IgD-negative memory B cell (primary cell): ENCODE measurements at regions not wholly inside any gene's neighbourhood (a gene's known extent, or its start where the extent isn't known, plus 50 kb on each side); places are given as distances from the start of the nearest gene placed in this dataset.

Source experiments
- H3K27ac Mint-ChIP-seq, 3 donors: one replicate each; pipeline ENCODE4 v1.8.0; 2020 to 2022; ENCODE audit warnings: mild to moderate bottlenecking in 3 of 3, mixed read lengths in 3 of 3, moderate library complexity in 1 of 3
- H3K27me3 Mint-ChIP-seq: one replicate; pipeline ENCODE4 v1.8.0; 2021; ENCODE audit warnings: mixed read lengths
- H3K36me3 Mint-ChIP-seq: one replicate; pipeline ENCODE4 v1.8.0; 2020; ENCODE audit warnings: mild to moderate bottlenecking, mixed read lengths
- H3K4me1 Mint-ChIP-seq, 3 donors: one replicate each; pipeline ENCODE4 v1.8.0; 2020 to 2022; ENCODE audit warnings: mixed read lengths in 3 of 3, mild to moderate bottlenecking in 1 of 3
- H3K4me3 Mint-ChIP-seq, 4 donors: one replicate each; pipeline ENCODE4 v1.8.0; 2020 to 2022; ENCODE audit warnings: mild to moderate bottlenecking in 4 of 4, mixed read lengths in 4 of 4, moderate library complexity in 3 of 4
- H3K9me3 Mint-ChIP-seq, 3 donors: one replicate each; pipeline ENCODE4 v1.8.0; 2020 to 2021; ENCODE audit warnings: mixed read lengths in 3 of 3, mild to moderate bottlenecking in 1 of 3

- Mint-ChIP-seq H3K27me3 (no peaks in the 10 kb centered on the region), H3K4me3 (no peak overlapping the region), H3K9me3 (peaks cover 0 to 2% (median 0%) of the 10 kb centered on the region in 3 donors), H3K27ac (no peak overlapping the region), H3K36me3 (peaks cover 5% of the 10 kb centered on the region), H3K4me1 (peaks cover 29 to 37% (median 31%) of the 10 kb centered on the region in 3 donors)
Observed at GRCh38 chr7:112868609-112869008, 78.4 kb upstream of the TMEM168 start.

DNA sequence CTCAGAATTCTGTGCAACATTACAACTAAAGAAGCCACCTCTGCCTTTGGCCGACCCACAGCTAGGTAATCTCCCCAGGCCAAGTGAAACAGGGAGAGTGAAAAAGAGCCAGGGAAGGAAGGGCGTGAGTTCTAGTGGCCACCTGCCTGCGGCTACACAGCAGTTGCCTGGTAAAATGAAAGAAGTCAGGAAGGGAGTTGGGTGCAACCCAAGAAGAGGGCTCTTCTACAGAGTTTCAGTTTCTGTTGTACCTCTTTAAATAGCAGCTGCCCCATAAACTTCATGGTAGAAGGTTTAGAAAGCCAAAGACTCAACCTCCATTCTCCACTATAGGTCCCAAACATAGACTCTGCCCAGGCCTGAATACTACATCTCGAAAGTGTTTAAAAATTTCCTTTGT lies 76.2 kb upstream of the TMEM168 start:
- Mint-ChIP-seq H3K4me3 (peak overlapping the region in 3 of 4 donors; percentile 36 to 67 (median 45)), H3K4me1 (peaks cover 15 to 22% (median 19%) of the 10 kb centered on the region in 3 donors), H3K36me3 (peaks cover 9% of the 10 kb centered on the region), H3K9me3 (peaks cover 0 to 2% (median 0%) of the 10 kb centered on the region in 3 donors), H3K27ac (peak overlapping the region in 2 of 3 donors; percentile 4 to 82), H3K27me3 (no peaks in the 10 kb centered on the region)

- Mint-ChIP-seq H3K36me3 (peaks cover 12% of the 10 kb centered on the region), H3K27me3 (no peaks in the 10 kb centered on the region), H3K9me3 (peaks cover 0 to 2% (median 0%) of the 10 kb centered on the region in 3 donors), H3K27ac (no peak overlapping the region), H3K4me3 (no peak overlapping the region), H3K4me1 (peaks cover 11 to 16% (median 14%) of the 10 kb centered on the region in 3 donors)
Observed at GRCh38 chr7:112864380-112864779, 74.2 kb upstream of the TMEM168 start.

GRCh38 chr7:112858838-112859237 lies 68.6 kb upstream of the TMEM168 start:
- H3K4me1 Mint-ChIP-seq: peaks cover 0 to 4% (median 4%) of the 10 kb centered on the region in 3 donors
- peaks cover 12% of the 10 kb centered on the region for H3K36me3 Mint-ChIP-seq
- H3K4me3 Mint-ChIP-seq: no peak overlapping the region
- no peak overlapping the region for H3K27ac Mint-ChIP-seq
- H3K27me3 Mint-ChIP-seq: no peaks in the 10 kb centered on the region
- peaks cover 0 to under 1% (median 0%) of the 10 kb centered on the region in 3 donors for H3K9me3 Mint-ChIP-seq

GRCh38 chr7:112855227-112855626 lies 65.0 kb upstream of the TMEM168 start:
- Mint-ChIP-seq H3K36me3 (peaks cover 8% of the 10 kb centered on the region), H3K27ac (no peak overlapping the region), H3K4me1 (peaks cover 0 to 2% (median 0%) of the 10 kb centered on the region in 3 donors), H3K27me3 (no peaks in the 10 kb centered on the region), H3K9me3 (no peaks in the 10 kb centered on the region), H3K4me3 (peak overlapping the region in 1 of 4 donors; percentile 12)

GRCh38 chr7:112854169-112854568 lies 64.0 kb upstream of the TMEM168 start:
- Mint-ChIP-seq H3K4me3 (no peak overlapping the region), H3K36me3 (peaks cover 10% of the 10 kb centered on the region), H3K27ac (no peak overlapping the region), H3K4me1 (peaks cover 0 to 2% (median 0%) of the 10 kb centered on the region in 3 donors), H3K9me3 (no peaks in the 10 kb centered on the region), H3K27me3 (no peaks in the 10 kb centered on the region)

GRCh38 chr7:112853422-112853821 lies 63.2 kb upstream of the TMEM168 start:
- Mint-ChIP-seq H3K4me1 (peaks cover 0 to 2% (median 0%) of the 10 kb centered on the region in 3 donors), H3K27me3 (no peaks in the 10 kb centered on the region), H3K27ac (no peak overlapping the region), H3K9me3 (no peaks in the 10 kb centered on the region), H3K4me3 (no peak overlapping the region), H3K36me3 (peaks cover 12% of the 10 kb centered on the region)

DNA sequence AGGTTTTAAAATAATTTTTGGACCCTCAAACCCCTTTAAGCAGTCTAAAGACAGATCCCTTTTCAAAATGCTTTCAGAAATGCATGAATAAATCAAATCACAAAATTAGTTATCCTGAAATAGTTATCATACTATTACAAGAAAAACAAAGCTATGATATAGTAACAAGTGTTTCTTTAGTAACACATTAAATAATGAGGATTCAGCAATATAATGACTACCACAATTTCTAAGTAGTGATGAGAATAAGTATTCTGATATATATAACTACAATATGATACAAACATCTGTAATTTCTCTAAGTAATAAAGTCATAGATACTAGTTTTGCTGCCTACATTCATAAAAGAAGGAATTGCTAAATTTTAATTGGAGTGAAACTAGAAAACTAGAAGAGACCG lies 53.0 kb upstream of the TMEM168 start:
- no peak overlapping the region for H3K27ac Mint-ChIP-seq
- peaks cover 11 to 25% (median 14%) of the 10 kb centered on the region in 3 donors for H3K4me1 Mint-ChIP-seq
- H3K27me3 Mint-ChIP-seq: no peaks in the 10 kb centered on the region
- peaks cover 18% of the 10 kb centered on the region for H3K36me3 Mint-ChIP-seq
- no peak overlapping the region for H3K4me3 Mint-ChIP-seq
- H3K9me3 Mint-ChIP-seq: no peaks in the 10 kb centered on the region
